Natural killer cell (primary cell): ENCODE measurements at regions not wholly inside any gene's neighbourhood (a gene's known extent, or its start where the extent isn't known, plus 50 kb on each side); places are given as distances from the start of the nearest gene placed in this dataset.
"Not testable (repeated sequence)": the region's sequence is repeated elsewhere in the genome, so short reads cannot be mapped to it uniquely, and the experiment has no call there.

Experiments used
- ATAC-seq, 3 donors: fragments of 150-1000 bp in 2 of 3; fragments of 200-7000 bp in 1 of 3; cut with Tn5 transposase; 1 replicate in 1 of 3; 2 replicates in 2 of 3; pipeline ENCODE4 v1.10.0; 2021; ENCODE audit warnings: mild to moderate bottlenecking in 2 of 3, moderate library complexity in 2 of 3
- DNase-seq, 2 donors: peaks; one replicate each; pipeline versions ENCODE4 v3.0.0 to v3.0.0-alpha.2; 2013 to 2021; ENCODE audit warnings: mixed read lengths in 1 of 2
- H3K27ac ChIP-seq: one replicate; pipeline ENCODE4 v1.5.1; 2013; ENCODE audit warnings: mild to moderate bottlenecking, low read length
- H3K27me3 ChIP-seq: one replicate; pipeline ENCODE4 v1.6.1; 2013; ENCODE audit warnings: low read length; ENCODE audit not compliant: control insufficient read depth, insufficient read depth
- H3K36me3 ChIP-seq: one replicate; pipeline ENCODE4 v1.6.1; 2013; ENCODE audit warnings: low read length; ENCODE audit not compliant: control insufficient read depth, insufficient read depth
- H3K4me1 ChIP-seq: one replicate; pipeline ENCODE4 v1.6.1; 2013; ENCODE audit warnings: low read length; ENCODE audit not compliant: control insufficient read depth, insufficient read depth
- H3K4me3 ChIP-seq: one replicate; pipeline ENCODE4 v1.5.1; 2013; ENCODE audit warnings: low read length
- H3K9me3 ChIP-seq: one replicate; pipeline ENCODE4 v1.6.1; 2013; ENCODE audit warnings: low read length; ENCODE audit not compliant: control insufficient read depth, insufficient read depth
- H3K27ac Mint-ChIP-seq, 2 donors: one replicate each; pipeline ENCODE4 v1.8.0; 2022; ENCODE audit warnings: mild to moderate bottlenecking in 2 of 2, mixed read lengths in 2 of 2, moderate library complexity in 1 of 2
- H3K27me3 Mint-ChIP-seq, 2 donors: one replicate each; pipeline ENCODE4 v1.8.0; 2022; ENCODE audit warnings: low read depth in 2 of 2, mixed read lengths in 2 of 2
- H3K36me3 Mint-ChIP-seq: one replicate; pipeline ENCODE4 v1.8.0; 2022; ENCODE audit warnings: mixed read lengths
- H3K4me1 Mint-ChIP-seq, 2 donors: one replicate each; pipeline ENCODE4 v1.8.0; 2022; ENCODE audit warnings: mixed read lengths in 2 of 2
- H3K4me3 Mint-ChIP-seq: one replicate; pipeline ENCODE4 v1.8.0; 2022; ENCODE audit warnings: mild to moderate bottlenecking, moderate library complexity, mixed read lengths
- H3K9me3 Mint-ChIP-seq, 2 donors: one replicate each; pipeline ENCODE4 v1.8.0; 2022; ENCODE audit warnings: mixed read lengths in 2 of 2
- WGBS: methylation state at CpG from one replicate; pipeline ENCODE4 v1.1.7; 2013; ENCODE audit warnings: missing lambda C conversion rate; ENCODE audit not compliant: insufficient coverage; 5-methylcytosine and 5-hydroxymethylcytosine counted together
- intact Hi-C: fragments of 100-400 bp; cut with micrococcal nuclease; formaldehyde crosslinking; loops from one replicate; pipeline ENCODE4 v1.14.2; 2022
- TF ChIP-seq, protein P1 (sequence below): fragments of 200-600 bp; IDR thresholded peaks from one replicate; pipeline ENCODE4 v1.8.0; 2022; ENCODE audit warnings: antibody characterized with exemption

DNA sequence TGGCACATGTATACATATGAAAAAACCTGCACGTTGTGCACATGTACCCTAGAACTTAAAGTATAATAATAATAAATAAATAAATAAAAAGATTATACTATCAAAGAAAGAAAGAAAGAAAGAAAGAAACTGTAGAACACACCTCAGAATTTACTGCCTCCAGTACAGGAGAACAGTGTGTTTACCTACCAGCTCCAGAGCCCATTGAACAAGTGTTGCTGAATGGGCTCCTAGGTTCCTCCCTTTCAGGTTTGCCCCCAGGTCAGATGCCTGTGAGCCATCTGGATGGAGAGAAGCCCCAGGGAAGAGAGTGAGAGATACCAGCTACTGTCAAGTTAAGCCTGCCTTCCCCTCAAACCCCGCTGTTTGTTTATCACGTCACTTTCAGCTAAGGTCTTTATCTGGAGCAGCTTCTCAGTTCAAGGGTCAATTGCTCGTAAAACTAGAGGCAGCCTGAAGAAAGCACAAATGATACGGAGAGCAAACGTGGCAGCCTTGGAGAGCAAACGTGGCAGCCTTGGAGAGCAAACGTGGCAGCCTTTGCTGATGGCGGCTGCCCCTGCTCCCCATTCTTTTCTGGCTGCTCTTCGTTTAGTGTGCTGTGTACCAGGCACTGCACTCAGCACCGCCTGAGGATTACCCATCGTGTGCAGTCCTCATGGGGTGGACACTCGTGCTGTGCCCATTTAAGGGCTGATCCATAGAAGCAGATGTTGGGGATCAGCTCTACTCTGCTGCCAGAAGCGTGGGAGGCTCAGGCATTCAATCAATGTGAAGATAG is 111.7 kb downstream of the ADAMTS15 start:
- Mint-ChIP-seq H3K4me3 (no peak overlapping the region), H3K36me3 (no peaks in the 10 kb centered on the region), H3K27me3 (no peaks in the 10 kb centered on the region), H3K27ac (peak overlapping the region in 1 of 2 donors; percentile 45), H3K9me3 (no peaks in the 10 kb centered on the region), H3K4me1 (peaks cover 12 to 17% of the 10 kb centered on the region in 2 donors)
- peaks cover 16% of the 10 kb centered on the region for H3K4me1 ChIP-seq
- 88% methylated on average over 13 of the region's 14 CpGs for WGBS
- no peak for DNase-seq
- ATAC-seq = no peak
- H3K4me3 ChIP-seq = no peak overlapping the region
- no peaks in the 10 kb centered on the region for H3K36me3 ChIP-seq
- TF ChIP-seq, protein P1, sequence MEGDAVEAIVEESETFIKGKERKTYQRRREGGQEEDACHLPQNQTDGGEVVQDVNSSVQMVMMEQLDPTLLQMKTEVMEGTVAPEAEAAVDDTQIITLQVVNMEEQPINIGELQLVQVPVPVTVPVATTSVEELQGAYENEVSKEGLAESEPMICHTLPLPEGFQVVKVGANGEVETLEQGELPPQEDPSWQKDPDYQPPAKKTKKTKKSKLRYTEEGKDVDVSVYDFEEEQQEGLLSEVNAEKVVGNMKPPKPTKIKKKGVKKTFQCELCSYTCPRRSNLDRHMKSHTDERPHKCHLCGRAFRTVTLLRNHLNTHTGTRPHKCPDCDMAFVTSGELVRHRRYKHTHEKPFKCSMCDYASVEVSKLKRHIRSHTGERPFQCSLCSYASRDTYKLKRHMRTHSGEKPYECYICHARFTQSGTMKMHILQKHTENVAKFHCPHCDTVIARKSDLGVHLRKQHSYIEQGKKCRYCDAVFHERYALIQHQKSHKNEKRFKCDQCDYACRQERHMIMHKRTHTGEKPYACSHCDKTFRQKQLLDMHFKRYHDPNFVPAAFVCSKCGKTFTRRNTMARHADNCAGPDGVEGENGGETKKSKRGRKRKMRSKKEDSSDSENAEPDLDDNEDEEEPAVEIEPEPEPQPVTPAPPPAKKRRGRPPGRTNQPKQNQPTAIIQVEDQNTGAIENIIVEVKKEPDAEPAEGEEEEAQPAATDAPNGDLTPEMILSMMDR = no peak
- no peaks in the 10 kb centered on the region for H3K9me3 ChIP-seq
- H3K27me3 ChIP-seq = no peaks in the 10 kb centered on the region
- H3K27ac ChIP-seq = no peak overlapping the region
- intact Hi-C loops = no loop called here

DNA sequence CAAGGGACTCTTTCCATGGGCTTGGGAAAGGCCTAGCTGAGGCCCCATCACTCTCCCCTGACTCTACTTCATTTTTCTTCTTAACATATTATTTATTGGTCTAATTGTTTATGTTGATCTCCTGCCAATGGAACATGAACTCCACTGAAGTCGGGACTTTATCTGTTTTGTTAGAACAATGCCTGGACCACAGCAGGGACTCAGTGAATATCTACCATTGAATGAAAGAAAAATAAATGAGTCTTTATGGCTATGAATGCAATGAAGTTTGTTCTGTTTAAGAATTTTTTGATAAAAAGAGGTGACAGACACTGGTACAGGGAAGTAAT is 112.3 kb downstream of the ADAMTS15 start:
- no peaks in the 10 kb centered on the region for H3K27me3 ChIP-seq
- no peak overlapping the region for H3K27ac ChIP-seq
- no peaks in the 10 kb centered on the region for H3K9me3 Mint-ChIP-seq
- TF ChIP-seq, protein P1 = no peak
- no peak overlapping the region for H3K4me3 Mint-ChIP-seq
- H3K27me3 Mint-ChIP-seq = no peaks in the 10 kb centered on the region
- H3K4me1 ChIP-seq = peaks cover 16% of the 10 kb centered on the region
- DNase-seq (no peak), ATAC-seq (no peak)
- peaks cover 12 to 17% of the 10 kb centered on the region in 2 donors for H3K4me1 Mint-ChIP-seq
- H3K9me3 ChIP-seq = no peaks in the 10 kb centered on the region
- no peaks in the 10 kb centered on the region for H3K36me3 Mint-ChIP-seq
- no peak overlapping the region for H3K4me3 ChIP-seq
- peak overlapping the region; percentile 44 to 45 for H3K27ac Mint-ChIP-seq
- WGBS = 83% methylated on average over 1 of the region's 1 CpG
- no peaks in the 10 kb centered on the region for H3K36me3 ChIP-seq
- intact Hi-C loops = no loop called here

DNA sequence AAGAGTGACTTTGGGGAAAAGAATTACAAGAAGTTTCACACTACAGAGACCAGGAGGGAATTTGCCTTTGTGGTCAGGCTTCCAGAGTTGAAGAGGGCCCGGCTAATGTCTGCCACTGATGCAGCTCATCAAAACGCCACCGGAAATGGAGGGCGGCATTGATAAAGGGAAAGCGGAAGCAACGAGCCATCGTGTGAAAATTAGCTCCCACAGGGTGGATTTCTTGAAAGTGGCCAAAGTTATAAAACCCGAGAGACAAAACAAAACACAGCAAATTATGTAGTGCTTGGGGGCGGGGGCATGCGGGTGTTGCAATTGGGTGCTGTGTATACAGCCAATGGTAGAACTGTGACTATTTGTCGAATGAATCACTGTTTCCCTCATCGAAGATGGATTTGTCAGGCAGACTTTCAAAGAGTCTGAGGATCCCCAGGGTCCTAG is 113.0 kb downstream of the ADAMTS15 start:
- Histone ChIP-seq H3K27me3 (no peaks in the 10 kb centered on the region), H3K27ac (peak overlapping the region; percentile 42), H3K4me3 (no peak overlapping the region), H3K9me3 (no peaks in the 10 kb centered on the region), H3K4me1 (peaks cover 16% of the 10 kb centered on the region), H3K36me3 (no peaks in the 10 kb centered on the region)
- Mint-ChIP-seq H3K27me3 (no peaks in the 10 kb centered on the region), H3K27ac (peak overlapping the region; percentile 44 to 45), H3K9me3 (no peaks in the 10 kb centered on the region), H3K4me3 (peak overlapping the region; percentile 51), H3K4me1 (peaks cover 12 to 17% of the 10 kb centered on the region in 2 donors), H3K36me3 (no peaks in the 10 kb centered on the region)
- DNase-seq (peak in 1 of 2 donors; percentile 8), ATAC-seq (peak; percentile 86 to 93 (median 90))
- WGBS = 64% methylated on average over 12 of the region's 12 CpGs
- TF ChIP-seq, protein P1 = no peak
- intact Hi-C loops = no loop called here

DNA sequence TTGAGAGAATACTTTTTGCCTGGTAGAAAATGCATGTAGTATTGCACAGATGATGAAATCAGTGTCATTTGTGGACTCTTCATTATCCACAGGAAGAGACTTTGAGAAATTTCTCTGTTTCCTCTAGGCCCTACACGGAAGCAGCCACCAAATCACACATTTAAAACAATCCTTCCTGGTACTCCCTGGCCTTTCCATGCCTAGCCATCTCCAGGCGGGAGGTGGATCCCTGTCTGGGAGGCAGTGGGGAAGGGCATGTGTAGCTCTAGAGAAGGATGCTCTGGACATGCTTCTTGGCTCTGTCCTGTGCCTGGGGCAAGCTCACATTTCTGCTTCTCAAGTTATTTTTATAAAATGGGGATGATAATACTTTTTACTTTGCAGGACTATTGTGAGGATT is 114.1 kb downstream of the ADAMTS15 start:
- DNase-seq (no peak), ATAC-seq (no peak)
- H3K27ac Mint-ChIP-seq = peak overlapping the region in 1 of 2 donors; percentile 45
- H3K9me3 ChIP-seq = no peaks in the 10 kb centered on the region
- H3K4me1 ChIP-seq = peaks cover 16% of the 10 kb centered on the region
- WGBS = 78% methylated on average over 2 of the region's 2 CpGs
- no peaks in the 10 kb centered on the region for H3K9me3 Mint-ChIP-seq
- no peaks in the 10 kb centered on the region for H3K36me3 ChIP-seq
- H3K4me3 Mint-ChIP-seq = peak overlapping the region; percentile 29
- no peaks in the 10 kb centered on the region for H3K36me3 Mint-ChIP-seq
- no peak overlapping the region for H3K27ac ChIP-seq
- H3K4me1 Mint-ChIP-seq = peaks cover 12 to 17% of the 10 kb centered on the region in 2 donors
- TF ChIP-seq, protein P1 = no peak
- intact Hi-C loops = no loop called here
- no peaks in the 10 kb centered on the region for H3K27me3 ChIP-seq
- no peaks in the 10 kb centered on the region for H3K27me3 Mint-ChIP-seq
- H3K4me3 ChIP-seq = no peak overlapping the region

DNA sequence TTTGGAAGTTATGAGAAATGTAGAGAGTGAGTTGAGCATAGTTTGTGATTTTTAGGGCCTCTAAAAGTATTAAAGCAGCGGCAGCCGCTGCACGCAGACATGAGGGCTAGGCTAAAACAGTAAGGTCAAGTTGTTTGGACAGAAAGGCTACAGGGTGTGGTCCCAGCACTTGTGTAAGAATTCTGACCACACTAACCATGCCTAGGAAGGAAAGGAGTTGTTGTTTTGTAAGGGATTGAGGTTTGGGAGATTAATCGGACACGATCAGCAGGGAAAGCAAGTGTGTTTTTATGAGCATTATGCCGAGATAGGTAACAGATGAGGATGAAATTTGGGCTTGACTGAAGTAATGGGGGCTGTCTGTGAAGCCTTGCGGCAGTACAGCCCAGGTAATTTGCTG is 117.9 kb downstream of the ADAMTS15 start:
- H3K27ac ChIP-seq, H3K9me3 ChIP-seq, intact Hi-C loops, H3K36me3 ChIP-seq, ATAC-seq, H3K27me3 ChIP-seq, H3K36me3 Mint-ChIP-seq, H3K27ac Mint-ChIP-seq, DNase-seq, H3K4me3 ChIP-seq, H3K4me3 Mint-ChIP-seq, H3K9me3 Mint-ChIP-seq, H3K4me1 Mint-ChIP-seq, H3K27me3 Mint-ChIP-seq: not testable (repeated sequence)
- 90% methylated on average over 5 of the region's 7 CpGs for WGBS
- H3K4me1 ChIP-seq = peaks cover 14% of the 10 kb centered on the region
